HEK293T (cell line): ENCODE measurements at regions not wholly inside any gene's neighbourhood (a gene's known extent, or its start where the extent isn't known, plus 50 kb on each side); places are given as distances from the start of the nearest gene placed in this dataset.

Experiments
- CTCF ChIA-PET: fragments of 350-600 bp; formaldehyde crosslinking; extraction: SDS; loops from one replicate; lab custom pipeline; 2021; ENCODE audit warnings: antibody characterized with exemption, inconsistent platforms; lab: Yijun Ruan, JAX
- POLR2A ChIA-PET: fragments of 350-600 bp; formaldehyde crosslinking; extraction: SDS; loops from one replicate; lab custom pipeline; 2020; ENCODE audit warnings: antibody characterized with exemption, inconsistent platforms; lab: Yijun Ruan, JAX
- DNase-seq: peaks from one replicate; pipeline ENCODE4 v3.0.0; 2012; ENCODE audit warnings: mixed read lengths; ENCODE audit errors: extremely low spot score
- ARNT ChIP-seq: fragments of 450-650 bp; IDR thresholded peaks from 2 replicates; pipeline ENCODE4 v1.6.1; 2017; ENCODE audit warnings: mild to moderate bottlenecking
- BHLHE40 ChIP-seq: fragments of 450-650 bp; IDR thresholded peaks from 2 replicates; pipeline ENCODE4 v1.6.1; 2016; ENCODE audit warnings: mild to moderate bottlenecking, moderate library complexity, borderline replicate concordance
- CTBP1 ChIP-seq: fragments of 450-650 bp; IDR thresholded peaks from 2 replicates; pipeline ENCODE4 v1.6.1; 2016; ENCODE audit warnings: borderline replicate concordance
- ELF4 ChIP-seq: fragments of 450-650 bp; IDR thresholded peaks from 2 replicates; pipeline ENCODE4 v1.6.1; 2017; ENCODE audit warnings: antibody characterized with exemption
- FOXA1 ChIP-seq: fragments of 450-650 bp; IDR thresholded peaks from 2 replicates; pipeline ENCODE4 v1.6.1; 2016; ENCODE audit warnings: mild to moderate bottlenecking
- FOXK2 ChIP-seq: fragments of 450-650 bp; IDR thresholded peaks from 2 replicates; pipeline ENCODE4 v1.6.1; 2016; ENCODE audit warnings: mild to moderate bottlenecking
- FOXM1 ChIP-seq: fragments of 450-650 bp; IDR thresholded peaks from 2 replicates; pipeline ENCODE4 v1.6.1; 2017; ENCODE audit warnings: mild to moderate bottlenecking, borderline replicate concordance
- HDGF ChIP-seq: fragments of 450-650 bp; IDR thresholded peaks from 2 replicates; pipeline ENCODE4 v1.6.1; 2017; ENCODE audit warnings: antibody characterized with exemption, borderline replicate concordance
- L3MBTL2 ChIP-seq: fragments of 450-650 bp; conservative IDR thresholded peaks from 2 replicates; pipeline ENCODE4 v1.6.1; 2016; ENCODE audit warnings: mild to moderate bottlenecking
- LEF1 ChIP-seq: fragments of 450-650 bp; IDR thresholded peaks from 2 replicates; pipeline ENCODE4 v1.6.1; 2017; ENCODE audit warnings: mild to moderate bottlenecking, borderline replicate concordance
- NFRKB ChIP-seq: fragments of 450-650 bp; IDR thresholded peaks from 2 replicates; pipeline ENCODE4 v1.6.1; 2016; ENCODE audit warnings: mild to moderate bottlenecking, moderate library complexity
- PKNOX1 ChIP-seq: fragments of 450-650 bp; IDR thresholded peaks from 2 replicates; pipeline ENCODE4 v1.6.1; 2016
- SP1 ChIP-seq: fragments of 450-650 bp; IDR thresholded peaks from 2 replicates; pipeline ENCODE4 v1.6.1; 2017
- SUZ12 ChIP-seq: fragments of 450-650 bp; IDR thresholded peaks from 2 replicates; pipeline ENCODE4 v1.6.1; 2016; ENCODE audit warnings: mild to moderate bottlenecking
- TARDBP ChIP-seq: fragments of 450-650 bp; IDR thresholded peaks from 2 replicates; pipeline ENCODE4 v1.6.1; 2016
- ZNF384 ChIP-seq: fragments of 450-650 bp; IDR thresholded peaks from 2 replicates; pipeline ENCODE4 v1.6.1; 2016

- TF ChIP-seq ELF4 (no peak), HDGF (no peak), SP1 (no peak), FOXK2 (no peak), PKNOX1 (no peak), ARNT (no peak), SUZ12 (no peak), ZNF384 (no peak), BHLHE40 (no peak), FOXM1 (no peak), LEF1 (no peak), L3MBTL2 (no peak), FOXA1 (no peak), CTBP1 (no peak), NFRKB (no peak), TARDBP (no peak)
- ChIA-PET POLR2A (no interaction called here), CTCF (no interaction called here)
- DNase-seq = no peak
Observed at GRCh38 chr7:53812135-53812534, 730.0 kb upstream of the VSTM2A start.

- no peak for TF ChIP-seq BHLHE40
- no peak for TF ChIP-seq FOXM1
- TF ChIP-seq L3MBTL2 = no peak
- no peak for TF ChIP-seq PKNOX1
- TF ChIP-seq ARNT = no peak
- no peak for TF ChIP-seq ELF4
- no peak for TF ChIP-seq CTBP1
- CTCF ChIA-PET = no interaction called here
- POLR2A ChIA-PET = no interaction called here
- no peak for DNase-seq
Observed at GRCh38 chr7:53835301-53835700, 706.9 kb upstream of the VSTM2A start.

- CTCF ChIA-PET = no interaction called here
- DNase-seq = no peak
- POLR2A ChIA-PET = no interaction called here
- TF ChIP-seq BHLHE40 (no peak), CTBP1 (no peak), L3MBTL2 (no peak), ARNT (no peak), HDGF (no peak), ZNF384 (no peak), ELF4 (no peak), FOXK2 (no peak), FOXM1 (no peak)
Observed at GRCh38 chr7:53877688-53878087, 664.5 kb upstream of the VSTM2A start.

- ChIA-PET CTCF (no interaction called here), POLR2A (no interaction called here)
- DNase-seq = no peak
- TF ChIP-seq CTBP1 = no peak
Observed at GRCh38 chr7:53900856-53901528, 641.2 kb upstream of the VSTM2A start.

GRCh38 chr7:53904355-53904754, 637.8 kb upstream of the VSTM2A start:
- ChIA-PET CTCF (no interaction called here), POLR2A (no interaction called here)
- DNase-seq = no peak
- TF ChIP-seq CTBP1 (no peak), HDGF (no peak), NFRKB (no peak), SP1 (no peak), FOXK2 (no peak), PKNOX1 (no peak)

- ChIA-PET CTCF (no interaction called here), POLR2A (no interaction called here)
- no peak for DNase-seq
- TF ChIP-seq TARDBP (no peak), PKNOX1 (no peak), L3MBTL2 (no peak), ELF4 (no peak), FOXK2 (no peak), LEF1 (no peak), ARNT (no peak), ZNF384 (no peak), FOXA1 (no peak), HDGF (no peak), CTBP1 (no peak), FOXM1 (no peak), BHLHE40 (no peak), SUZ12 (no peak)
Observed at GRCh38 chr7:53917637-53918036, 624.5 kb upstream of the VSTM2A start.
